Ishikawa (cell line): ENCODE measurements at regions not wholly inside any gene's neighbourhood (a gene's known extent, or its start where the extent isn't known, plus 50 kb on each side); places are given as distances from the start of the nearest gene placed in this dataset.
A peak's percentile ranks its signal among the peaks of the same experiment; 100 is the strongest.

Source experiments
- CEBPB ChIP-seq: IDR thresholded peaks from 2 replicates; pipeline ENCODE4 v1.6.1; 2012
- CREB1 ChIP-seq: IDR thresholded peaks from 2 replicates; pipeline ENCODE4 v1.6.1; 2012; ENCODE audit warnings: low read depth
- EGR1 ChIP-seq: IDR thresholded peaks from 2 replicates; pipeline ENCODE4 v1.6.1; 2012
- EP300 ChIP-seq: IDR thresholded peaks from 2 replicates; pipeline ENCODE4 v1.6.1; 2012; ENCODE audit warnings: borderline replicate concordance
- FOXM1 ChIP-seq: IDR thresholded peaks from 2 replicates; pipeline ENCODE4 v1.6.1; 2012; ENCODE audit warnings: low read depth, borderline replicate concordance
- MAX ChIP-seq: IDR thresholded peaks from 2 replicates; pipeline ENCODE4 v1.6.1; 2012
- NFIC ChIP-seq: IDR thresholded peaks from 2 replicates; pipeline ENCODE4 v1.6.1; 2012
- RAD21 ChIP-seq: IDR thresholded peaks from 2 replicates; pipeline ENCODE4 v1.6.1; 2012; ENCODE audit warnings: low read depth
- REST ChIP-seq: IDR thresholded peaks from 2 replicates; pipeline ENCODE4 v1.6.1; 2012; ENCODE audit warnings: low read depth, mild to moderate bottlenecking
- TAF1 ChIP-seq: IDR thresholded peaks from 2 replicates; pipeline ENCODE4 v1.6.1; 2012; ENCODE audit warnings: low read depth, mild to moderate bottlenecking
- TCF12 ChIP-seq: IDR thresholded peaks from 2 replicates; pipeline ENCODE4 v1.6.1; 2012; ENCODE audit warnings: low read depth
- TEAD4 ChIP-seq: IDR thresholded peaks from 2 replicates; pipeline ENCODE4 v1.6.1; 2012
- USF1 ChIP-seq: IDR thresholded peaks from 2 replicates; pipeline ENCODE4 v1.6.1; 2012
- YY1 ChIP-seq: IDR thresholded peaks from 2 replicates; pipeline ENCODE4 v1.6.1; 2012; ENCODE audit warnings: low read depth
- ZBTB7A ChIP-seq: IDR thresholded peaks from 2 replicates; pipeline ENCODE4 v1.6.1; 2012; ENCODE audit warnings: low read depth

GRCh38 chr10:32142646-32143045 is 86.4 kb upstream of the KIF5B start:
- TF ChIP-seq NFIC (no peak), RAD21 (no peak), TAF1 (no peak), ZBTB7A (no peak), TCF12 (no peak), TEAD4 (no peak), FOXM1 (no peak), CEBPB (no peak), YY1 (no peak), EP300 (no peak), EGR1 (no peak), CREB1 (no peak), USF1 (no peak)

GRCh38 chr10:32141018-32141807 is 85.0 kb upstream of the KIF5B start:
- TF ChIP-seq EGR1 (no peak), NFIC (0 out of 2 replicates have a peak, but pooled peaks have one; percentile 18), RAD21 (no peak)

GRCh38 chr10:32140403-32140802 is 84.2 kb upstream of the KIF5B start:
- TF ChIP-seq REST: no peak

GRCh38 chr10:32139223-32140073 is 83.2 kb upstream of the KIF5B start:
- TF ChIP-seq TCF12: peak; percentile 91
- no peak for TF ChIP-seq CREB1
- peak; percentile 55; the same call in 1 of the 2 replicates for TF ChIP-seq USF1
- TF ChIP-seq TAF1: no peak
- TF ChIP-seq EGR1: no peak
- TF ChIP-seq EP300: peak; percentile 83; the same call in 1 of the 2 replicates
- TF ChIP-seq ZBTB7A: no peak
- TF ChIP-seq YY1: peak; percentile 53; the same call in 1 of the 2 replicates
- TF ChIP-seq MAX: peak; percentile 73
- TF ChIP-seq RAD21: peak; percentile 31; the same call in 1 of the 2 replicates
- TF ChIP-seq TEAD4: peak; percentile 59; the same call in 1 of the 2 replicates
- TF ChIP-seq CEBPB: peak; percentile 63
- TF ChIP-seq REST: no peak
- TF ChIP-seq NFIC: peak; percentile 70
- peak; percentile 39; the same call in 1 of the 2 replicates for TF ChIP-seq FOXM1

- no peak for TF ChIP-seq EGR1
- TF ChIP-seq NFIC: no peak
- TF ChIP-seq EP300: no peak
- no peak for TF ChIP-seq REST
- TF ChIP-seq TCF12: no peak
- TF ChIP-seq YY1: no peak
- no peak for TF ChIP-seq ZBTB7A
- TF ChIP-seq FOXM1: no peak
- no peak for TF ChIP-seq RAD21
- no peak for TF ChIP-seq TAF1
- no peak for TF ChIP-seq TEAD4
- TF ChIP-seq MAX: no peak
- no peak for TF ChIP-seq CEBPB
- TF ChIP-seq USF1: no peak
- no peak for TF ChIP-seq CREB1
Measured at GRCh38 chr10:32132357-32132946, 76.2 kb upstream of the KIF5B start.
